Ishikawa (cell line): ENCODE measurements at regions not wholly inside any gene's neighbourhood (a gene's known extent, or its start where the extent isn't known, plus 50 kb on each side); places are given as distances from the start of the nearest gene placed in this dataset.

ENCODE experiments used
- CEBPB ChIP-seq: IDR thresholded peaks from 2 replicates; pipeline ENCODE4 v1.6.1; 2012
- CREB1 ChIP-seq: IDR thresholded peaks from 2 replicates; pipeline ENCODE4 v1.6.1; 2012; ENCODE audit warnings: low read depth
- NFIC ChIP-seq: IDR thresholded peaks from 2 replicates; pipeline ENCODE4 v1.6.1; 2012
- TAF1 ChIP-seq: IDR thresholded peaks from 2 replicates; pipeline ENCODE4 v1.6.1; 2012; ENCODE audit warnings: low read depth, mild to moderate bottlenecking
- TCF12 ChIP-seq: IDR thresholded peaks from 2 replicates; pipeline ENCODE4 v1.6.1; 2012; ENCODE audit warnings: low read depth
- TF ChIP-seq, protein P1 (sequence below): IDR thresholded peaks from 2 replicates; pipeline ENCODE4 v1.6.1; 2012; ENCODE audit warnings: low read depth, mild to moderate bottlenecking

- TF ChIP-seq TCF12 = no peak
- TF ChIP-seq, protein P1, sequence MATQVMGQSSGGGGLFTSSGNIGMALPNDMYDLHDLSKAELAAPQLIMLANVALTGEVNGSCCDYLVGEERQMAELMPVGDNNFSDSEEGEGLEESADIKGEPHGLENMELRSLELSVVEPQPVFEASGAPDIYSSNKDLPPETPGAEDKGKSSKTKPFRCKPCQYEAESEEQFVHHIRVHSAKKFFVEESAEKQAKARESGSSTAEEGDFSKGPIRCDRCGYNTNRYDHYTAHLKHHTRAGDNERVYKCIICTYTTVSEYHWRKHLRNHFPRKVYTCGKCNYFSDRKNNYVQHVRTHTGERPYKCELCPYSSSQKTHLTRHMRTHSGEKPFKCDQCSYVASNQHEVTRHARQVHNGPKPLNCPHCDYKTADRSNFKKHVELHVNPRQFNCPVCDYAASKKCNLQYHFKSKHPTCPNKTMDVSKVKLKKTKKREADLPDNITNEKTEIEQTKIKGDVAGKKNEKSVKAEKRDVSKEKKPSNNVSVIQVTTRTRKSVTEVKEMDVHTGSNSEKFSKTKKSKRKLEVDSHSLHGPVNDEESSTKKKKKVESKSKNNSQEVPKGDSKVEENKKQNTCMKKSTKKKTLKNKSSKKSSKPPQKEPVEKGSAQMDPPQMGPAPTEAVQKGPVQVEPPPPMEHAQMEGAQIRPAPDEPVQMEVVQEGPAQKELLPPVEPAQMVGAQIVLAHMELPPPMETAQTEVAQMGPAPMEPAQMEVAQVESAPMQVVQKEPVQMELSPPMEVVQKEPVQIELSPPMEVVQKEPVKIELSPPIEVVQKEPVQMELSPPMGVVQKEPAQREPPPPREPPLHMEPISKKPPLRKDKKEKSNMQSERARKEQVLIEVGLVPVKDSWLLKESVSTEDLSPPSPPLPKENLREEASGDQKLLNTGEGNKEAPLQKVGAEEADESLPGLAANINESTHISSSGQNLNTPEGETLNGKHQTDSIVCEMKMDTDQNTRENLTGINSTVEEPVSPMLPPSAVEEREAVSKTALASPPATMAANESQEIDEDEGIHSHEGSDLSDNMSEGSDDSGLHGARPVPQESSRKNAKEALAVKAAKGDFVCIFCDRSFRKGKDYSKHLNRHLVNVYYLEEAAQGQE = no peak
- no peak for TF ChIP-seq CREB1
- TF ChIP-seq TAF1 = no peak
- no peak for TF ChIP-seq NFIC
- TF ChIP-seq CEBPB = no peak
These were observed 663.7 kb downstream of the GRXCR1 start for GRCh38 chr4:43556262-43556661.
